SK-N-SH treated with all-trans-retinoic acid at 6 μM for 48 hours (cell line): ENCODE measurements at regions not wholly inside any gene's neighbourhood (a gene's known extent, or its start where the extent isn't known, plus 50 kb on each side); places are given as distances from the start of the nearest gene placed in this dataset.

Experiments used
- ARNTL ChIP-seq: fragments of 450-650 bp; formaldehyde crosslinking; IDR thresholded peaks from 2 replicates; pipeline ENCODE4 v1.5.0; 2020; ENCODE audit warnings: low read depth, mild to moderate bottlenecking, moderate library complexity, borderline replicate concordance
- ZNF8 ChIP-seq: fragments of 450-650 bp; formaldehyde crosslinking; IDR thresholded peaks from 2 replicates; pipeline ENCODE4 v1.5.0; 2020; ENCODE audit warnings: mild to moderate bottlenecking, moderate library complexity
- TF ChIP-seq, protein P1 (sequence below): fragments of 250-450 bp; sonication (Bioruptor Pico); IDR thresholded peaks from 2 replicates; pipeline ENCODE4 v1.8.0; 2020; ENCODE audit warnings: mild to moderate bottlenecking, moderate library complexity, borderline replicate concordance

DNA sequence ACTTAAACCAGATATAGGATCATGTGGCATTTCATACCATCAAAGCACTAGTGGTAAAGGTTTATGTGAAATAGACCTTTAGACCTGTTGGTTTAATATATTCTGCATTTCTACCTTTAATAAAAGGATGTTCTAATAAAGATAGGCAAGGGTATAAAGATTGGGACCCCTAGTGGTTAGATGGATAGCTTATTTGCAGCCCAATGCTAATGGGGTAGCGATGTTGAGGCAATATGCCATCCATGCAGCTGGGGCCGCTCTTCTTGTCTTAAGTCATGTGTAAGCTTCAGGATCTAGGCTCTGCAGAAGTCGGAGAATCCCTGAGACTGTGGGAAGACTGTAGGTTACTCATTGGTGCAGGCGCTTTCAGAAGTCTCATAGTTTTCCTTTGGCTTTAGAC, 114.9 kb downstream of the ICOS start:
- TF ChIP-seq ARNTL (no peak), ZNF8 (CRISPR knock-in tag) (no peak)
- TF ChIP-seq, protein P1, sequence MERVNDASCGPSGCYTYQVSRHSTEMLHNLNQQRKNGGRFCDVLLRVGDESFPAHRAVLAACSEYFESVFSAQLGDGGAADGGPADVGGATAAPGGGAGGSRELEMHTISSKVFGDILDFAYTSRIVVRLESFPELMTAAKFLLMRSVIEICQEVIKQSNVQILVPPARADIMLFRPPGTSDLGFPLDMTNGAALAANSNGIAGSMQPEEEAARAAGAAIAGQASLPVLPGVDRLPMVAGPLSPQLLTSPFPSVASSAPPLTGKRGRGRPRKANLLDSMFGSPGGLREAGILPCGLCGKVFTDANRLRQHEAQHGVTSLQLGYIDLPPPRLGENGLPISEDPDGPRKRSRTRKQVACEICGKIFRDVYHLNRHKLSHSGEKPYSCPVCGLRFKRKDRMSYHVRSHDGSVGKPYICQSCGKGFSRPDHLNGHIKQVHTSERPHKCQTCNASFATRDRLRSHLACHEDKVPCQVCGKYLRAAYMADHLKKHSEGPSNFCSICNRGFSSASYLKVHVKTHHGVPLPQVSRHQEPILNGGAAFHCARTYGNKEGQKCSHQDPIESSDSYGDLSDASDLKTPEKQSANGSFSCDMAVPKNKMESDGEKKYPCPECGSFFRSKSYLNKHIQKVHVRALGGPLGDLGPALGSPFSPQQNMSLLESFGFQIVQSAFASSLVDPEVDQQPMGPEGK = no peak
